ENCODE measurements at regions not wholly inside any gene's neighbourhood (a gene's known extent, or its start where the extent isn't known, plus 50 kb on each side); places are given as distances from the start of the nearest gene placed in this dataset.

GRCh38 chr15:25509703-25510102 lies 70.9 kb upstream of the UBE3A start:
- intact Hi-C loops (cut with micrococcal nuclease): loop anchor here (5.0 kb wide), 1 partner anchor 423 kb away; no protein-coding TSS in a partner anchor

- intact Hi-C loops (cut with micrococcal nuclease): loop anchor here (5.0 kb wide), 1 partner anchor 424 kb away; no protein-coding TSS in a partner anchor
These were observed 69.7 kb upstream of the UBE3A start for GRCh38 chr15:25508369-25509002.

- intact Hi-C loops (cut with micrococcal nuclease): no loop called here
These were observed 65.5 kb upstream of the UBE3A start for GRCh38 chr15:25504307-25504706.

- intact Hi-C loops (cut with micrococcal nuclease): no loop called here
These were observed 63.1 kb upstream of the UBE3A start for GRCh38 chr15:25501828-25502446.

- intact Hi-C loops (cut with micrococcal nuclease): no loop called here
These were observed 60.0 kb upstream of the UBE3A start for GRCh38 chr15:25498835-25499234.

- intact Hi-C loops (cut with micrococcal nuclease): no loop called here
These were observed 59.1 kb upstream of the UBE3A start for GRCh38 chr15:25497934-25498333.

GRCh38 chr15:25493823-25494526 lies 55.2 kb upstream of the UBE3A start:
- intact Hi-C loops (cut with micrococcal nuclease): no loop called here

GRCh38 chr15:25492315-25492714 lies 53.5 kb upstream of the UBE3A start:
- intact Hi-C loops (cut with micrococcal nuclease): no loop called here

Data from T-helper 2 cell treated with Interferon-gamma antibody and Interleukin-4, amounts not matched to agents 100 ng/mL and 5 ng/mL, for 36 hours (primary cell).